ENCODE measurements at regions not wholly inside any gene's neighbourhood (a gene's known extent, or its start where the extent isn't known, plus 50 kb on each side); places are given as distances from the start of the nearest gene placed in this dataset.

GRCh38 chr12:75630091-75630490, 118.7 kb upstream of the KRR1 start:
- Histone ChIP-seq H3K9me3 (ENCODE audit: control insufficient read depth, insufficient read depth, low read depth, low read length) (no peaks in the 10 kb centered on the region), H2AFZ (ENCODE audit: low read length) (no peak overlapping the region), H3K4me1 (ENCODE audit: control insufficient read depth, extremely low read depth, insufficient read depth, low read length) (no peaks in the 10 kb centered on the region), H3K27me3 (ENCODE audit: control insufficient read depth, insufficient read depth, low read length) (no peaks in the 10 kb centered on the region), H4K20me1 (ENCODE audit: control insufficient read depth, extremely low read depth, insufficient read depth, low read length) (no peaks in the 10 kb centered on the region), H3K4me2 (ENCODE audit: extremely low read depth, insufficient read depth, low read length) (no peak overlapping the region), H3K36me3 (ENCODE audit: control insufficient read depth, insufficient read depth, low read length) (no peaks in the 10 kb centered on the region), H3K27ac (ENCODE audit: insufficient read depth, low read length) (no peak overlapping the region), H3K79me2 (ENCODE audit: control insufficient read depth, insufficient read depth, low read length) (no peaks in the 10 kb centered on the region), H3K4me3 (replicated peaks in 1 of 4; ENCODE audit: control extremely low read depth in 1 of 4, insufficient read depth in 1 of 4, low read depth in 3 of 4, low read length in 4 of 4) (no peak overlapping the region), H3K9ac (ENCODE audit: insufficient read depth, low read length) (no peak overlapping the region)
- no peak for DNase-seq (ENCODE audit: low read depth in 2 of 2)
- no peak for TF ChIP-seq EZH2 (IDR thresholded peaks at IDR 0.05; ENCODE audit: low read length, missing control alignments)
- TF ChIP-seq, protein P1, sequence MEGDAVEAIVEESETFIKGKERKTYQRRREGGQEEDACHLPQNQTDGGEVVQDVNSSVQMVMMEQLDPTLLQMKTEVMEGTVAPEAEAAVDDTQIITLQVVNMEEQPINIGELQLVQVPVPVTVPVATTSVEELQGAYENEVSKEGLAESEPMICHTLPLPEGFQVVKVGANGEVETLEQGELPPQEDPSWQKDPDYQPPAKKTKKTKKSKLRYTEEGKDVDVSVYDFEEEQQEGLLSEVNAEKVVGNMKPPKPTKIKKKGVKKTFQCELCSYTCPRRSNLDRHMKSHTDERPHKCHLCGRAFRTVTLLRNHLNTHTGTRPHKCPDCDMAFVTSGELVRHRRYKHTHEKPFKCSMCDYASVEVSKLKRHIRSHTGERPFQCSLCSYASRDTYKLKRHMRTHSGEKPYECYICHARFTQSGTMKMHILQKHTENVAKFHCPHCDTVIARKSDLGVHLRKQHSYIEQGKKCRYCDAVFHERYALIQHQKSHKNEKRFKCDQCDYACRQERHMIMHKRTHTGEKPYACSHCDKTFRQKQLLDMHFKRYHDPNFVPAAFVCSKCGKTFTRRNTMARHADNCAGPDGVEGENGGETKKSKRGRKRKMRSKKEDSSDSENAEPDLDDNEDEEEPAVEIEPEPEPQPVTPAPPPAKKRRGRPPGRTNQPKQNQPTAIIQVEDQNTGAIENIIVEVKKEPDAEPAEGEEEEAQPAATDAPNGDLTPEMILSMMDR (conservative IDR thresholded peaks at IDR 0.05 in 1 of 2, IDR thresholded peaks at IDR 0.05 in 1 of 2; ENCODE audit: low read depth in 1 of 2, low read length in 2 of 2), result no peak

DNA sequence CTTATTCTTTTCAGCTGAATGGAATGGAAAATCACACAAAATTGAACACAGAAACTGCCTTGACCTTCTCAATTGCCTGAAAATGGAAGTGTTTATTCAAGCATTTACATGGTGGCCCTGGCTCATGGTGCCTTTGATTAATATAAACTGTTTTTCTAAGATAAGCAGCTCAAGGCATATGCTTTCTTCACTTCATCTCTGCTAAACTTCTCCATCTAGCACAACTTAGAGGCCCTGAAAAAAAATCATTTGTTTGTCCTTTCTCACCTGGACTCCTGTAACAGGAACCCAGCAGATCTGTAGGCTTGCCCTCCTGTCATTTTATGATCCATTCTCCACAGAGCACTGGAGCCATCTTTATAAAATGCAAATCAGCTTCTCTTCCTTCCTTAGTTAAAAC, 117.5 kb upstream of the KRR1 start:
- H2AFZ ChIP-seq (ENCODE audit: low read length), result no peak overlapping the region
- TF ChIP-seq, protein P1 (conservative IDR thresholded peaks at IDR 0.05 in 1 of 2, IDR thresholded peaks at IDR 0.05 in 1 of 2; ENCODE audit: low read depth in 1 of 2, low read length in 2 of 2), result no peak
- no peak for TF ChIP-seq EZH2 (IDR thresholded peaks at IDR 0.05; ENCODE audit: low read length, missing control alignments)
- no peaks in the 10 kb centered on the region for H3K27me3 ChIP-seq (ENCODE audit: control insufficient read depth, insufficient read depth, low read length)
- no peaks in the 10 kb centered on the region for H3K79me2 ChIP-seq (ENCODE audit: control insufficient read depth, insufficient read depth, low read length)
- no peak overlapping the region for H3K4me2 ChIP-seq (ENCODE audit: extremely low read depth, insufficient read depth, low read length)
- H3K36me3 ChIP-seq (ENCODE audit: control insufficient read depth, insufficient read depth, low read length), result no peaks in the 10 kb centered on the region
- DNase-seq (ENCODE audit: low read depth in 2 of 2), result no peak
- H3K27ac ChIP-seq (ENCODE audit: insufficient read depth, low read length), result no peak overlapping the region
- no peak overlapping the region for H3K4me3 ChIP-seq (replicated peaks in 1 of 4; ENCODE audit: control extremely low read depth in 1 of 4, insufficient read depth in 1 of 4, low read depth in 3 of 4, low read length in 4 of 4)
- no peaks in the 10 kb centered on the region for H3K9me3 ChIP-seq (ENCODE audit: control insufficient read depth, insufficient read depth, low read depth, low read length)
- no peaks in the 10 kb centered on the region for H4K20me1 ChIP-seq (ENCODE audit: control insufficient read depth, extremely low read depth, insufficient read depth, low read length)
- no peak overlapping the region for H3K9ac ChIP-seq (ENCODE audit: insufficient read depth, low read length)
- H3K4me1 ChIP-seq (ENCODE audit: control insufficient read depth, extremely low read depth, insufficient read depth, low read length), result no peaks in the 10 kb centered on the region

DNA sequence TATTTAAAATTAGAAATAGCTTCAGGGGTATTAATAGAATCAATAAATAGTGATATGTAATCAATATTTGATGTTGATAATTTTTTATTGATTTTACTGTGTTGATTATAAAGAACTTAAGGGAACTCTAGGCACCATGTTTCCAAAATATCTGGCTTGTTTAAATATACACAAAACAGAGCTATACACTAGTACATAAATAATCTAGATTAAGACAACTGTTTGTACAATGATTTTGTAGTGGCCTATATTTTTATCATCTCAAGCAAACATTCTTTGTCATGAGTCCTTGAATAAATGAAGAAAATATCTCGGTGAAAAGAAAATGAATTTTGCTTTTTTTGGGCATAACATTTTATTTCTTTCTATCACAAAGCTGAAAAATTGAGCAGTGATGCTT, 117.1 kb upstream of the KRR1 start:
- Histone ChIP-seq H3K4me3 (replicated peaks in 1 of 4; ENCODE audit: control extremely low read depth in 1 of 4, insufficient read depth in 1 of 4, low read depth in 3 of 4, low read length in 4 of 4) (no peak overlapping the region), H3K27ac (ENCODE audit: insufficient read depth, low read length) (no peak overlapping the region), H3K27me3 (ENCODE audit: control insufficient read depth, insufficient read depth, low read length) (no peaks in the 10 kb centered on the region), H4K20me1 (ENCODE audit: control insufficient read depth, extremely low read depth, insufficient read depth, low read length) (no peaks in the 10 kb centered on the region), H3K36me3 (ENCODE audit: control insufficient read depth, insufficient read depth, low read length) (no peaks in the 10 kb centered on the region), H3K9me3 (ENCODE audit: control insufficient read depth, insufficient read depth, low read depth, low read length) (no peaks in the 10 kb centered on the region), H3K4me2 (ENCODE audit: extremely low read depth, insufficient read depth, low read length) (no peak overlapping the region), H2AFZ (ENCODE audit: low read length) (no peak overlapping the region), H3K79me2 (ENCODE audit: control insufficient read depth, insufficient read depth, low read length) (no peaks in the 10 kb centered on the region), H3K4me1 (ENCODE audit: control insufficient read depth, extremely low read depth, insufficient read depth, low read length) (peaks cover 3% of the 10 kb centered on the region), H3K9ac (ENCODE audit: insufficient read depth, low read length) (no peak overlapping the region)
- no peak for TF ChIP-seq EZH2 (IDR thresholded peaks at IDR 0.05; ENCODE audit: low read length, missing control alignments)
- TF ChIP-seq, protein P1 (conservative IDR thresholded peaks at IDR 0.05 in 1 of 2, IDR thresholded peaks at IDR 0.05 in 1 of 2; ENCODE audit: low read depth in 1 of 2, low read length in 2 of 2), result no peak
- DNase-seq (ENCODE audit: low read depth in 2 of 2), result no peak
